ENCODE measurements at regions not wholly inside any gene's neighbourhood (a gene's known extent, or its start where the extent isn't known, plus 50 kb on each side); places are given as distances from the start of the nearest gene placed in this dataset.
A peak's percentile ranks its signal among the peaks of the same experiment; 100 is the strongest.
"Not testable (repeated sequence)": the region's sequence is repeated elsewhere in the genome, so short reads cannot be mapped to it uniquely, and the experiment has no call there.

GRCh38 chr7:47188653-47189315 lies 393.1 kb downstream of the TNS3 start:
- no peak for DNase-seq

GRCh38 chr7:47188136-47188535 lies 393.8 kb downstream of the TNS3 start:
- DNase-seq: no peak

GRCh38 chr7:47186316-47186715 lies 395.6 kb downstream of the TNS3 start:
- DNase-seq: no peak

GRCh38 chr7:47185839-47186238 lies 396.1 kb downstream of the TNS3 start:
- no peak for DNase-seq

GRCh38 chr7:47185170-47185569 lies 396.7 kb downstream of the TNS3 start:
- DNase-seq: no peak

GRCh38 chr7:47183862-47184590 lies 397.9 kb downstream of the TNS3 start:
- no peak for DNase-seq

- no peak for DNase-seq
Measured at GRCh38 chr7:47181746-47182361, 400.1 kb downstream of the TNS3 start.

GRCh38 chr7:47180516-47180826 lies 401.4 kb downstream of the TNS3 start:
- DNase-seq: no peak

GRCh38 chr7:47179812-47180515 lies 401.9 kb downstream of the TNS3 start:
- DNase-seq: peak in 1 of 2 donors; percentile 47

GRCh38 chr7:47172602-47173539 lies 409.0 kb downstream of the TNS3 start:
- not testable (repeated sequence) for DNase-seq

GRCh38 chr7:47170516-47170915 lies 411.4 kb downstream of the TNS3 start:
- no peak for DNase-seq

GRCh38 chr7:47154791-47155190 lies 427.1 kb downstream of the TNS3 start:
- DNase-seq: no peak

- DNase-seq: no peak
Measured at GRCh38 chr7:47153576-47153975, 428.3 kb downstream of the TNS3 start.

GRCh38 chr7:47153058-47153457 lies 428.9 kb downstream of the TNS3 start:
- no peak for DNase-seq

- no peak for DNase-seq
Measured at GRCh38 chr7:47152307-47152706, 429.6 kb downstream of the TNS3 start.

- no peak for DNase-seq
Measured at GRCh38 chr7:47150497-47151260, 431.2 kb downstream of the TNS3 start.

GRCh38 chr7:47149971-47150370 lies 431.9 kb downstream of the TNS3 start:
- DNase-seq: no peak

- DNase-seq: no peak
Measured at GRCh38 chr7:47149208-47149839, 432.6 kb downstream of the TNS3 start.

- DNase-seq: no peak
Measured at GRCh38 chr7:47148536-47149207, 433.2 kb downstream of the TNS3 start.

- no peak for DNase-seq
Measured at GRCh38 chr7:47147213-47147631, 434.7 kb downstream of the TNS3 start.

GRCh38 chr7:47145982-47146381 lies 435.9 kb downstream of the TNS3 start:
- DNase-seq: no peak

All from bone marrow (tissue), 2 donors.